ENCODE measurements at regions not wholly inside any gene's neighbourhood (a gene's known extent, or its start where the extent isn't known, plus 50 kb on each side); places are given as distances from the start of the nearest gene placed in this dataset.

DNA sequence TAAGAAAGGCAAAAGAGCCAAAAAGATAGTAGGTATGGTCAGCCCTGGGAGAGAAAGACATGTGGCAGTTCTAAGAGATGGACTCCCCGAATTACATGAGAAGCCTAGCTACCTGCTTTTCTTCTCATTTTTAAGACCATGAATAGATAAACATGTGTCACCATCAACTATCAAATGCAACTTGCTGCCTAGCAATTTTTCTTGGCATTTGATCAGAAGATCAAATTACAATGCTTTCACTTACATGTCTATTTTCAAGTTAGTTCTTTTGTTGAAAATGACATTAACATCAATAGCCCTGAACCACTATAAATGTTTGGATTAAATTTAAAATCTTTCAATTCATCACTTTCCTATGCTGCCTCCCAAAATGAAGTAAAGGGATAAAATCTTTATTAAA is 212.3 kb downstream of the HHIPL2 start (continued):
- no peak for TF ChIP-seq RFX5 (IDR thresholded peaks at IDR 0.05; ENCODE audit: borderline replicate concordance, low read depth, low read length)
- TF ChIP-seq SP1 (IDR thresholded peaks at IDR 0.05; ENCODE audit: low read depth, low read length) = no peak

Measured in H1 (cell line).